K562 (cell line): ENCODE measurements at regions not wholly inside any gene's neighbourhood (a gene's known extent, or its start where the extent isn't known, plus 50 kb on each side); places are given as distances from the start of the nearest gene placed in this dataset.

Experiments used
- ATF3 ChIP-seq, 2 experiments: fragments of 450-650 bp in 1 of 2; sonication (generic) in 1 of 2; formaldehyde crosslinking in 1 of 2; IDR thresholded peaks in 1 of 2; conservative IDR thresholded peaks in 1 of 2; 2 replicates each; pipeline versions ENCODE4 v1.6.1 to v1.8.1; 2016 to 2023; ENCODE audit warnings: mild to moderate bottlenecking in 2 of 2, moderate library complexity in 2 of 2, inconsistent platforms in 1 of 2, missing genetic modification reagents in 1 of 2
- BHLHE40 ChIP-seq: IDR thresholded peaks from 2 replicates; pipeline ENCODE4 v1.6.1; 2011; ENCODE audit warnings: low read length, improper control_type of control experiment
- CTCF ChIP-seq, 3 experiments: IDR thresholded peaks in 2 of 3; conservative IDR thresholded peaks in 1 of 3; 2 replicates each; pipeline ENCODE4 v1.5.1; 2011 to 2012; ENCODE audit warnings: low read length in 3 of 3, mild to moderate bottlenecking in 3 of 3, control low read depth in 2 of 3, improper control_type of control experiment in 1 of 3, inconsistent platforms in 1 of 3, low read depth in 1 of 3, mixed read lengths in 1 of 3, moderate library complexity in 1 of 3; ENCODE audit not compliant: insufficient read depth in 2 of 3
- RAD51 ChIP-seq: fragments of 450-650 bp; IDR thresholded peaks from 2 replicates; pipeline ENCODE4 v1.7.1; 2016; ENCODE audit warnings: low read depth, mild to moderate bottlenecking, borderline replicate concordance

GRCh38 chr14:33857650-33858049 lies 93.2 kb downstream of the EGLN3 start:
- TF ChIP-seq RAD51 (no peak), CTCF (IDR thresholded peaks at IDR 0.05 in 2 of 3, conservative IDR thresholded peaks at IDR 0.05 in 1 of 3; ENCODE audit: insufficient read depth in 2 of 3, low read depth in 1 of 3, low read length in 3 of 3) (no peak), ATF3 (IDR thresholded peaks at IDR 0.05) (no peak), ATF3 (CRISPR knock-in tag; conservative IDR thresholded peaks at IDR 0.05) (no peak), BHLHE40 (no peak)
